Neural progenitor cell (in vitro differentiated cells): ENCODE measurements at regions not wholly inside any gene's neighbourhood (a gene's known extent, or its start where the extent isn't known, plus 50 kb on each side); places are given as distances from the start of the nearest gene placed in this dataset.

Experiments
- DNase-seq: peaks from one replicate; pipeline ENCODE4 v3.0.0-alpha.2; 2016; ENCODE audit warnings: low spot score
- H2AFZ ChIP-seq: fragments of 200-600 bp; sonication (generic); replicated peaks from 2 replicates; pipeline ENCODE4 v1.6.1; 2016; ENCODE audit warnings: antibody characterized with exemption
- H3F3A ChIP-seq: fragments of 200-600 bp; sonication (generic); 2 replicates; pipeline ENCODE4 v1.6.1; 2016; ENCODE audit warnings: antibody characterized with exemption, low read depth
- H3K27ac ChIP-seq: fragments of 200-600 bp; sonication (generic); 2 replicates; pipeline ENCODE4 v1.5.1; 2016; ENCODE audit warnings: mild to moderate bottlenecking
- H3K27me3 ChIP-seq: fragments of 200-600 bp; sonication (generic); 2 replicates; pipeline ENCODE4 v1.6.1; 2016; ENCODE audit warnings: mild to moderate bottlenecking, moderate library complexity
- H3K36me3 ChIP-seq: fragments of 200-600 bp; sonication (generic); 2 replicates; pipeline ENCODE4 v1.5.1; 2016
- H3K4me1 ChIP-seq: fragments of 200-600 bp; sonication (generic); 2 replicates; pipeline ENCODE4 v1.6.1; 2016; ENCODE audit warnings: mixed run types
- H3K4me2 ChIP-seq: fragments of 200-600 bp; sonication (generic); 2 replicates; pipeline ENCODE4 v1.6.1; 2016
- H3K4me3 ChIP-seq: fragments of 200-600 bp; sonication (generic); 2 replicates; pipeline ENCODE4 v1.5.1; 2016
- H3K79me2 ChIP-seq: fragments of 200-600 bp; sonication (generic); 2 replicates; pipeline ENCODE4 v1.6.1; 2016; ENCODE audit warnings: low read depth
- H3K9ac ChIP-seq: fragments of 200-600 bp; sonication (generic); 2 replicates; pipeline ENCODE4 v1.6.1; 2016
- H3K9me3 ChIP-seq: fragments of 200-600 bp; sonication (generic); 2 replicates; pipeline ENCODE4 v1.5.1; 2016; ENCODE audit warnings: low read depth
- H4K20me1 ChIP-seq: fragments of 200-600 bp; sonication (generic); 2 replicates; pipeline ENCODE4 v1.6.1; 2016; ENCODE audit warnings: low read depth
- H3K27ac Mint-ChIP-seq: 3 replicates; pipeline ENCODE4 v1.8.0; 2021; ENCODE audit warnings: mixed read lengths
- H3K27me3 Mint-ChIP-seq: 2 replicates; pipeline ENCODE4 v1.8.0; 2022; ENCODE audit warnings: low read depth, mild to moderate bottlenecking, inconsistent platforms, moderate library complexity, mixed read lengths; ENCODE audit not compliant: insufficient read depth
- H3K36me3 Mint-ChIP-seq: 3 replicates; pipeline ENCODE4 v1.8.0; 2021; ENCODE audit warnings: mixed read lengths
- H3K4me1 Mint-ChIP-seq: 3 replicates; pipeline ENCODE4 v1.8.0; 2021; ENCODE audit warnings: mixed read lengths
- H3K4me3 Mint-ChIP-seq: 3 replicates; pipeline ENCODE4 v1.8.0; 2021; ENCODE audit warnings: mild to moderate bottlenecking, moderate library complexity, mixed read lengths
- H3K9me3 Mint-ChIP-seq: 3 replicates; pipeline ENCODE4 v1.8.0; 2020; ENCODE audit warnings: mixed read lengths
- EZH2 ChIP-seq: fragments of 200-600 bp; sonication (generic); IDR thresholded peaks from 2 replicates; pipeline ENCODE4 v1.6.1; 2017; ENCODE audit warnings: antibody characterized with exemption, mild to moderate bottlenecking, moderate library complexity
- EZH2phosphoT487 ChIP-seq: fragments of 200-600 bp; sonication (generic); IDR thresholded peaks from 2 replicates; pipeline ENCODE4 v1.6.1; 2017; ENCODE audit warnings: antibody characterized with exemption
- TF ChIP-seq, protein P1 (sequence below): fragments of 200-600 bp; sonication (generic); IDR thresholded peaks from 2 replicates; pipeline ENCODE4 v1.5.1; 2017; ENCODE audit warnings: antibody characterized with exemption, mild to moderate bottlenecking

DNA sequence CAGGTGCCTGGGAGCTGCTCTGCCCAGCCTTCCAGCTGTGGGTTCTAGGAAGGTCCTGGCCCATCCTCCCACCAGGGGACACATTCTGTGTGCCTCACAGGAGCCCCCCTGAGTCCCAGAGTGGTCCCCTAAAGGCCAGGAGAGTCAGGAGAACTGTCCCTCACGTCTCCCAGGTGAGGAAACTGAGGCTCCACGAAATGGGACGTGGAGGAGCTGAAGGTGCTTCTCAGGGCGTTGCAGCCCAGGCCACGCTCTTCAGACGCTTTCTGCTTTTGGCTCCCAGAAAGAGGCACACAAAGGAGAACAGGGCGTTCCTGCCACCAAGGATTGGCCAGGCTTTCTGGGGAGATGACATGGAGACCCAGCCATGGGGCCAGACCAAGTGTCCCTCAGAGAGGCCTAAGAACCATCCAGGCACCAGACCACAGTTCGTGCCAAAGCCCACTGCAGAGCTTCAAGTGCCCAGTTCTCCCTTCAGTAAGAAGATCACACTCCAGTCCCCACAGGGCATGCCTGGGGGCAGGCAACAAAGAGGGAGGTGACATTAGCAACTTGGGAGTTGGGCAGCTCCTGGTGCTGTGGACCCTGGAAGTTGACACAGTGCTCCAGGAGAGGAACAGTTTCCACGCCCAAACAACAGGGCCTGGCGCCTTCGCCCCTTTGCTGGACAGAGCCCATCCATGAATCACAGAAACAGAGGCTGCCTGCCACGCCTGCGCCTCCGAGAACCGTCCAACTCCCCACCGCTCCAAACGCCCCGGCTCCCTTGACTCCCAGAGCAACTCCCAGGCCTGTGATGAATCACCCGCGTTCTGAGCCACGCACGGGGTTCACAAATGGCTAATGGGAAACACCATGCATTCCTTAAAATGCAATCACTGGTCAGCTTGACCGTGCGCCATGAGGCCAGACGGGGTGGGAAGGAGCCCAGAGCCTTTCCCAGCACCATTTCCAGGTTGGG, 589.2 kb downstream of the BRD1 start:
- H3K9me3 ChIP-seq = no peaks in the 10 kb centered on the region
- H3K4me2 ChIP-seq = no peak overlapping the region
- no peak overlapping the region for H2AFZ ChIP-seq
- H4K20me1 ChIP-seq = no peaks in the 10 kb centered on the region
- no peak overlapping the region for H3K4me3 ChIP-seq
- no peak overlapping the region for H3K27ac ChIP-seq
- H3K4me1 ChIP-seq = peaks cover 10% of the 10 kb centered on the region
- Mint-ChIP-seq H3K4me1 (peaks cover 2% of the 10 kb centered on the region), H3K27me3 (peaks cover 10% of the 10 kb centered on the region), H3K36me3 (no peaks in the 10 kb centered on the region), H3K4me3 (no peak overlapping the region), H3K27ac (no peak overlapping the region), H3K9me3 (peaks cover 3% of the 10 kb centered on the region)
- DNase-seq = no peak
- TF ChIP-seq EZH2 = no peak
- TF ChIP-seq, protein P1, sequence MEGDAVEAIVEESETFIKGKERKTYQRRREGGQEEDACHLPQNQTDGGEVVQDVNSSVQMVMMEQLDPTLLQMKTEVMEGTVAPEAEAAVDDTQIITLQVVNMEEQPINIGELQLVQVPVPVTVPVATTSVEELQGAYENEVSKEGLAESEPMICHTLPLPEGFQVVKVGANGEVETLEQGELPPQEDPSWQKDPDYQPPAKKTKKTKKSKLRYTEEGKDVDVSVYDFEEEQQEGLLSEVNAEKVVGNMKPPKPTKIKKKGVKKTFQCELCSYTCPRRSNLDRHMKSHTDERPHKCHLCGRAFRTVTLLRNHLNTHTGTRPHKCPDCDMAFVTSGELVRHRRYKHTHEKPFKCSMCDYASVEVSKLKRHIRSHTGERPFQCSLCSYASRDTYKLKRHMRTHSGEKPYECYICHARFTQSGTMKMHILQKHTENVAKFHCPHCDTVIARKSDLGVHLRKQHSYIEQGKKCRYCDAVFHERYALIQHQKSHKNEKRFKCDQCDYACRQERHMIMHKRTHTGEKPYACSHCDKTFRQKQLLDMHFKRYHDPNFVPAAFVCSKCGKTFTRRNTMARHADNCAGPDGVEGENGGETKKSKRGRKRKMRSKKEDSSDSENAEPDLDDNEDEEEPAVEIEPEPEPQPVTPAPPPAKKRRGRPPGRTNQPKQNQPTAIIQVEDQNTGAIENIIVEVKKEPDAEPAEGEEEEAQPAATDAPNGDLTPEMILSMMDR = no peak
- no peak overlapping the region for H3K9ac ChIP-seq
- H3K79me2 ChIP-seq = no peaks in the 10 kb centered on the region
- H3F3A ChIP-seq = no peaks in the 10 kb centered on the region
- H3K27me3 ChIP-seq = no peaks in the 10 kb centered on the region
- H3K36me3 ChIP-seq = no peaks in the 10 kb centered on the region

DNA sequence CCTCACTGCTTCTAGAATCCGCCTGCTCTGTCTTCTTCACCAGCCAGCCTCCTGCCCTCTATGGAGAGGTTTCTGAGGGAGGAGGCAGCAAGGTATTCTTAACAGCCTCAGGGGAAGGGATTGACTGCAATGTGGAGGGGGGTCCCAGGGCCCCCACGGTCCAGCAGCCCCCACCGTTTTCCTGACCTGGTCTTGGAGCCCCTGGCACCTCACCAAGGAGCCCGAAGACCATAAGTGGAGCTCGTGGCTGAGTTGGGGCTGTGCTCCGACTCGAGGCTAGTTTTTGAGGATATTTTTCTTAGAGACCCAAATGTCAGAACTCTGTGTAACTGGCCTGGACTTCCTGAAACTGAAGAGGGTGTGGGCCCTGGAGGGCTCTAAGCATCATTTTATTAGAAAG, 590.0 kb downstream of the BRD1 start:
- H3K4me2 ChIP-seq = no peak overlapping the region
- DNase-seq = no peak
- no peaks in the 10 kb centered on the region for H3K27me3 ChIP-seq
- no peak overlapping the region for H3K27ac ChIP-seq
- H4K20me1 ChIP-seq = no peaks in the 10 kb centered on the region
- no peak overlapping the region for H3K27ac Mint-ChIP-seq
- H3K9me3 ChIP-seq = no peaks in the 10 kb centered on the region
- peaks cover 5% of the 10 kb centered on the region for H3K27me3 Mint-ChIP-seq
- H3K4me3 Mint-ChIP-seq = no peak overlapping the region
- no peaks in the 10 kb centered on the region for H3K36me3 Mint-ChIP-seq
- TF ChIP-seq, protein P1 = no peak
- no peak for TF ChIP-seq EZH2phosphoT487
- TF ChIP-seq EZH2 = no peak
- H3K9ac ChIP-seq = no peak overlapping the region
- no peaks in the 10 kb centered on the region for H3F3A ChIP-seq
- H3K9me3 Mint-ChIP-seq = no peaks in the 10 kb centered on the region
- H2AFZ ChIP-seq = no peak overlapping the region
- peaks cover 2% of the 10 kb centered on the region for H3K4me1 Mint-ChIP-seq
- H3K4me1 ChIP-seq = peaks cover 11% of the 10 kb centered on the region
- no peaks in the 10 kb centered on the region for H3K79me2 ChIP-seq
- no peaks in the 10 kb centered on the region for H3K36me3 ChIP-seq
- H3K4me3 ChIP-seq = no peak overlapping the region

DNA sequence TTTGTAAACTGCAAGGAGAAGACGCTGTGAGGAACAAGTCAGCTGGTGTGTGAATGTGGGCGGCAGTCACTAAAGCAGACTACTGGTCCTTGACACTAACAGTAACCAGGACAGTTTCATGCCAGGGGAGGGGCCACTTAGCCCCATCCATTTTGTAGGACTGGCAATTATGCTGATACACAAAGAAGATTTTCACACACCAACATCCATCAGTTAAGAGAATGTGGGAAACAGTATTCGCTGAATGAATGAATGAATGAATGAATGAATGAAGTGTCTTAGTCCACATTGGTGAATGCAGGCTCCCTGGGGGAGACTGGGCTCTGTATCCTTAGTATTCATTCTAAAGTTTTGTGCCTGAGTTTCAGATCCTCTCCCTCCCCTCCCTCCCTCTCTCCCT, 590.4 kb downstream of the BRD1 start:
- H3K4me3 Mint-ChIP-seq = no peak overlapping the region
- Histone ChIP-seq H3K27me3 (no peaks in the 10 kb centered on the region), H3K4me2 (no peak overlapping the region), H3K4me1 (peaks cover 15% of the 10 kb centered on the region), H3K79me2 (no peaks in the 10 kb centered on the region), H2AFZ (no peak overlapping the region), H3F3A (no peaks in the 10 kb centered on the region), H3K9me3 (no peaks in the 10 kb centered on the region), H3K9ac (no peak overlapping the region), H4K20me1 (no peaks in the 10 kb centered on the region), H3K4me3 (no peak overlapping the region), H3K27ac (no peak overlapping the region), H3K36me3 (no peaks in the 10 kb centered on the region)
- TF ChIP-seq, protein P1 = no peak
- TF ChIP-seq EZH2phosphoT487 = no peak
- TF ChIP-seq EZH2 = no peak
- no peak for DNase-seq
- no peaks in the 10 kb centered on the region for H3K9me3 Mint-ChIP-seq
- H3K27ac Mint-ChIP-seq = no peak overlapping the region
- peaks cover 4% of the 10 kb centered on the region for H3K27me3 Mint-ChIP-seq
- no peaks in the 10 kb centered on the region for H3K36me3 Mint-ChIP-seq
- peaks cover 2% of the 10 kb centered on the region for H3K4me1 Mint-ChIP-seq
